ENCODE measurements at regions not wholly inside any gene's neighbourhood (a gene's known extent, or its start where the extent isn't known, plus 50 kb on each side); places are given as distances from the start of the nearest gene placed in this dataset.

GRCh38 chr6:139702706-139703105 lies 328.3 kb upstream of the CITED2 start:
- H3K27me3 Mint-ChIP-seq (ENCODE audit: unreplicated experiment), result no peaks in the 10 kb centered on the region
- no peaks in the 10 kb centered on the region for H3K36me3 Mint-ChIP-seq (ENCODE audit: unreplicated experiment)
- no peak for TF ChIP-seq CTCF (IDR thresholded peaks at IDR 0.05)
- H3K9me3 Mint-ChIP-seq (ENCODE audit: unreplicated experiment), result peaks cover 8% of the 10 kb centered on the region
- no peak overlapping the region for H3K27ac Mint-ChIP-seq (ENCODE audit: unreplicated experiment)
- H3K4me1 Mint-ChIP-seq (ENCODE audit: unreplicated experiment), result peaks cover 5% of the 10 kb centered on the region
- H3K4me3 Mint-ChIP-seq (ENCODE audit: unreplicated experiment), result no peak overlapping the region
- no peak for DNase-seq (ENCODE audit: extremely low spot score, unreplicated experiment)

GRCh38 chr6:139701695-139702094 lies 327.2 kb upstream of the CITED2 start:
- H3K4me3 Mint-ChIP-seq (ENCODE audit: unreplicated experiment), result no peak overlapping the region
- H3K9me3 Mint-ChIP-seq (ENCODE audit: unreplicated experiment), result peaks cover 8% of the 10 kb centered on the region
- H3K36me3 Mint-ChIP-seq (ENCODE audit: unreplicated experiment), result no peaks in the 10 kb centered on the region
- H3K27me3 Mint-ChIP-seq (ENCODE audit: unreplicated experiment), result no peaks in the 10 kb centered on the region
- DNase-seq (ENCODE audit: extremely low spot score, unreplicated experiment), result no peak
- H3K27ac Mint-ChIP-seq (ENCODE audit: unreplicated experiment), result no peak overlapping the region
- no peak for TF ChIP-seq CTCF (IDR thresholded peaks at IDR 0.05)
- peaks cover 5% of the 10 kb centered on the region for H3K4me1 Mint-ChIP-seq (ENCODE audit: unreplicated experiment)

- no peak overlapping the region for H3K4me3 Mint-ChIP-seq (ENCODE audit: unreplicated experiment)
- no peaks in the 10 kb centered on the region for H3K36me3 Mint-ChIP-seq (ENCODE audit: unreplicated experiment)
- TF ChIP-seq CTCF (IDR thresholded peaks at IDR 0.05), result no peak
- no peak overlapping the region for H3K27ac Mint-ChIP-seq (ENCODE audit: unreplicated experiment)
- peaks cover 8% of the 10 kb centered on the region for H3K9me3 Mint-ChIP-seq (ENCODE audit: unreplicated experiment)
- no peak for DNase-seq (ENCODE audit: extremely low spot score, unreplicated experiment)
- H3K27me3 Mint-ChIP-seq (ENCODE audit: unreplicated experiment), result no peaks in the 10 kb centered on the region
- H3K4me1 Mint-ChIP-seq (ENCODE audit: unreplicated experiment), result peaks cover 5% of the 10 kb centered on the region
These were observed 326.6 kb upstream of the CITED2 start for GRCh38 chr6:139701003-139701402.

- H3K36me3 Mint-ChIP-seq (ENCODE audit: unreplicated experiment), result no peaks in the 10 kb centered on the region
- H3K4me1 Mint-ChIP-seq (ENCODE audit: unreplicated experiment), result peaks cover 16% of the 10 kb centered on the region
- no peak for DNase-seq (ENCODE audit: extremely low spot score, unreplicated experiment)
- H3K9me3 Mint-ChIP-seq (ENCODE audit: unreplicated experiment), result peaks cover 8% of the 10 kb centered on the region
- no peak for TF ChIP-seq CTCF (IDR thresholded peaks at IDR 0.05)
- no peak overlapping the region for H3K27ac Mint-ChIP-seq (ENCODE audit: unreplicated experiment)
- H3K4me3 Mint-ChIP-seq (ENCODE audit: unreplicated experiment), result no peak overlapping the region
- no peaks in the 10 kb centered on the region for H3K27me3 Mint-ChIP-seq (ENCODE audit: unreplicated experiment)
These were observed 325.5 kb upstream of the CITED2 start for GRCh38 chr6:139699911-139700310.

GRCh38 chr6:139699335-139699734 lies 324.9 kb upstream of the CITED2 start:
- Mint-ChIP-seq H3K27ac (ENCODE audit: unreplicated experiment) (no peak overlapping the region), H3K9me3 (ENCODE audit: unreplicated experiment) (peaks cover 8% of the 10 kb centered on the region), H3K27me3 (ENCODE audit: unreplicated experiment) (no peaks in the 10 kb centered on the region), H3K36me3 (ENCODE audit: unreplicated experiment) (no peaks in the 10 kb centered on the region), H3K4me3 (ENCODE audit: unreplicated experiment) (no peak overlapping the region), H3K4me1 (ENCODE audit: unreplicated experiment) (peaks cover 20% of the 10 kb centered on the region)
- no peak for TF ChIP-seq CTCF (IDR thresholded peaks at IDR 0.05)
- no peak for DNase-seq (ENCODE audit: extremely low spot score, unreplicated experiment)

Measured in osteocyte (in vitro differentiated cells).